Stomach (tissue), 8 donors: ENCODE measurements at regions not wholly inside any gene's neighbourhood (a gene's known extent, or its start where the extent isn't known, plus 50 kb on each side); places are given as distances from the start of the nearest gene placed in this dataset.

ENCODE experiments used
- DNase-seq, 2 donors: peaks; one replicate each; pipeline versions ENCODE4 v3.0.0 to v3.0.0-alpha.2; 2013 to 2019
- H3K27ac ChIP-seq, 5 donors: fragments of 200-600 bp in 4 of 5; sonication (generic) in 4 of 5; one replicate each; pipeline ENCODE4 v1.5.1; 2013 to 2019; ENCODE audit warnings: mild to moderate bottlenecking in 1 of 5, moderate library complexity in 1 of 5
- H3K27me3 ChIP-seq, 3 donors: fragments of 200-600 bp; sonication (generic); one replicate each; pipeline ENCODE4 v1.5.1; 2017 to 2019; ENCODE audit warnings: mixed run types in 1 of 3
- H3K36me3 ChIP-seq, 4 donors: fragments of 200-600 bp; sonication (generic); 1 replicate in 3 of 4; 2 replicates in 1 of 4; pipeline ENCODE4 v1.5.1; 2016 to 2019
- H3K4me1 ChIP-seq, 4 donors: fragments of 200-600 bp; sonication (generic); one replicate each; pipeline ENCODE4 v1.5.1; 2016 to 2019
- H3K4me3 ChIP-seq, 4 donors: fragments of 200-600 bp; sonication (generic) in 3 of 4; one replicate each; pipeline ENCODE4 v1.5.1; 2016 to 2019; ENCODE audit warnings: mild to moderate bottlenecking in 1 of 4
- H3K9me3 ChIP-seq, 4 donors: fragments of 200-600 bp; sonication (generic); one replicate each; pipeline ENCODE4 v1.5.1; 2016 to 2019
- EP300 ChIP-seq: sonication (generic); formaldehyde crosslinking; IDR thresholded peaks from one replicate; pipeline ENCODE4 v1.6.1; 2017; ENCODE audit warnings: antibody characterized with exemption
- POLR2A ChIP-seq, 4 donors: fragments of 450-650 bp; IDR thresholded peaks; one replicate each; pipeline ENCODE4 v1.6.1; 2016; ENCODE audit warnings: antibody characterized with exemption in 4 of 4, control low read depth in 2 of 4, mild to moderate bottlenecking in 1 of 4, moderate library complexity in 1 of 4
- POLR2AphosphoS5 ChIP-seq, 3 donors: sonication (generic); formaldehyde crosslinking; IDR thresholded peaks; one replicate each; pipeline ENCODE4 v1.6.1; 2016; ENCODE audit warnings: antibody characterized with exemption in 3 of 3
- WGBS, 5 donors: extraction: QIAGEN DNeasy Blood & Tissue Kit in 3 of 5; methylation state at CpG; one replicate each; pipeline versions ENCODE4 v1.1.5 to v1.1.7; 2013 to 2018; 5-methylcytosine and 5-hydroxymethylcytosine counted together
- intact Hi-C: fragments of 100-400 bp; cut with DNase I; formaldehyde crosslinking; loops from one replicate; pipeline ENCODE4 v1.15.1; 2023; ENCODE audit warnings: low total_unique reads
- TF ChIP-seq, protein P1 (sequence below), 7 experiments: fragments of 450-650 bp in 4 of 7; fragments of 200-600 bp in 3 of 7; sonication (generic) in 3 of 7; IDR thresholded peaks; one replicate each; pipeline ENCODE4 v1.5.1; 2016 to 2019; ENCODE audit warnings: antibody characterized with exemption in 7 of 7, control low read depth in 2 of 7, mild to moderate bottlenecking in 1 of 7
- donor health status: healthy with polysubstance abuse.
- donor health status: Bipolar disorder and iron deficiency.
- donor health status: healthy.

GRCh38 chr3:59508273-59508672 lies 458.4 kb upstream of the CFAP20DC start:
- no peak for DNase-seq
- no peaks in the 10 kb centered on the region for H3K36me3 ChIP-seq
- intact Hi-C loops = no loop called here
- no peak overlapping the region for H3K4me3 ChIP-seq
- TF ChIP-seq, protein P1, sequence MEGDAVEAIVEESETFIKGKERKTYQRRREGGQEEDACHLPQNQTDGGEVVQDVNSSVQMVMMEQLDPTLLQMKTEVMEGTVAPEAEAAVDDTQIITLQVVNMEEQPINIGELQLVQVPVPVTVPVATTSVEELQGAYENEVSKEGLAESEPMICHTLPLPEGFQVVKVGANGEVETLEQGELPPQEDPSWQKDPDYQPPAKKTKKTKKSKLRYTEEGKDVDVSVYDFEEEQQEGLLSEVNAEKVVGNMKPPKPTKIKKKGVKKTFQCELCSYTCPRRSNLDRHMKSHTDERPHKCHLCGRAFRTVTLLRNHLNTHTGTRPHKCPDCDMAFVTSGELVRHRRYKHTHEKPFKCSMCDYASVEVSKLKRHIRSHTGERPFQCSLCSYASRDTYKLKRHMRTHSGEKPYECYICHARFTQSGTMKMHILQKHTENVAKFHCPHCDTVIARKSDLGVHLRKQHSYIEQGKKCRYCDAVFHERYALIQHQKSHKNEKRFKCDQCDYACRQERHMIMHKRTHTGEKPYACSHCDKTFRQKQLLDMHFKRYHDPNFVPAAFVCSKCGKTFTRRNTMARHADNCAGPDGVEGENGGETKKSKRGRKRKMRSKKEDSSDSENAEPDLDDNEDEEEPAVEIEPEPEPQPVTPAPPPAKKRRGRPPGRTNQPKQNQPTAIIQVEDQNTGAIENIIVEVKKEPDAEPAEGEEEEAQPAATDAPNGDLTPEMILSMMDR (IDR thresholded peaks at IDR 0.05) = no peak
- TF ChIP-seq POLR2A (IDR thresholded peaks at IDR 0.05) (no peak), EP300 (no peak), POLR2AphosphoS5 (IDR thresholded peaks at IDR 0.05) (no peak)
- no peak overlapping the region for H3K27ac ChIP-seq
- 75 to 81% (median 78%) methylated on average over 10 of the region's 10 CpGs for WGBS, 5 donors
- no peaks in the 10 kb centered on the region for H3K27me3 ChIP-seq
- H3K9me3 ChIP-seq = no peaks in the 10 kb centered on the region
- no peaks in the 10 kb centered on the region for H3K4me1 ChIP-seq

GRCh38 chr3:59506191-59506590 lies 456.4 kb upstream of the CFAP20DC start:
- H3K27ac ChIP-seq = no peak overlapping the region
- H3K9me3 ChIP-seq = no peaks in the 10 kb centered on the region
- 73 to 94% (median 81%) methylated on average over 5 of the region's 5 CpGs for WGBS, 5 donors
- no peaks in the 10 kb centered on the region for H3K36me3 ChIP-seq
- no peak for DNase-seq
- H3K4me1 ChIP-seq = no peaks in the 10 kb centered on the region
- no peak overlapping the region for H3K4me3 ChIP-seq
- intact Hi-C loops = no loop called here
- no peaks in the 10 kb centered on the region for H3K27me3 ChIP-seq
- TF ChIP-seq POLR2A (IDR thresholded peaks at IDR 0.05) = no peak

- TF ChIP-seq POLR2AphosphoS5 (IDR thresholded peaks at IDR 0.05) = no peak
- TF ChIP-seq EP300 = no peak
- TF ChIP-seq, protein P1 (IDR thresholded peaks at IDR 0.05) = no peak
- no peak for TF ChIP-seq POLR2A (IDR thresholded peaks at IDR 0.05)
- Histone ChIP-seq H3K27ac (no peak overlapping the region), H3K4me1 (no peaks in the 10 kb centered on the region), H3K9me3 (no peaks in the 10 kb centered on the region), H3K36me3 (no peaks in the 10 kb centered on the region), H3K4me3 (no peak overlapping the region), H3K27me3 (no peaks in the 10 kb centered on the region)
- intact Hi-C loops = no loop called here
- no peak for DNase-seq
- WGBS, 5 donors = 97 to 99% (median 98%) methylated on average over 3 of the region's 3 CpGs
These were observed 453.6 kb upstream of the CFAP20DC start for GRCh38 chr3:59503441-59503840.

- no peak overlapping the region for H3K27ac ChIP-seq
- no peak overlapping the region for H3K4me3 ChIP-seq
- no peaks in the 10 kb centered on the region for H3K9me3 ChIP-seq
- WGBS, 5 donors = 55 to 66% (median 66%) methylated on average over 4 of the region's 4 CpGs
- no peak for TF ChIP-seq POLR2AphosphoS5 (IDR thresholded peaks at IDR 0.05)
- no peaks in the 10 kb centered on the region for H3K27me3 ChIP-seq
- intact Hi-C loops = no loop called here
- no peaks in the 10 kb centered on the region for H3K36me3 ChIP-seq
- no peak for DNase-seq
- no peaks in the 10 kb centered on the region for H3K4me1 ChIP-seq
These were observed 453.0 kb upstream of the CFAP20DC start for GRCh38 chr3:59502806-59503205.

- H3K27ac ChIP-seq = no peak overlapping the region
- 89 to 96% (median 92%) methylated on average over 4 of the region's 4 CpGs for WGBS, 5 donors
- H3K4me3 ChIP-seq = no peak overlapping the region
- H3K36me3 ChIP-seq = no peaks in the 10 kb centered on the region
- H3K27me3 ChIP-seq = no peaks in the 10 kb centered on the region
- H3K4me1 ChIP-seq = no peaks in the 10 kb centered on the region
- DNase-seq = no peak
- TF ChIP-seq POLR2A (IDR thresholded peaks at IDR 0.05) (no peak), EP300 (no peak), POLR2AphosphoS5 (IDR thresholded peaks at IDR 0.05) (no peak)
- TF ChIP-seq, protein P1 (IDR thresholded peaks at IDR 0.05) = no peak
- H3K9me3 ChIP-seq = no peaks in the 10 kb centered on the region
- intact Hi-C loops = no loop called here
These were observed 450.1 kb upstream of the CFAP20DC start for GRCh38 chr3:59499954-59500353.
